GM18519 (cell line): ENCODE measurements at regions not wholly inside any gene's neighbourhood (a gene's known extent, or its start where the extent isn't known, plus 50 kb on each side); places are given as distances from the start of the nearest gene placed in this dataset.

ENCODE experiments used
- ATAC-seq: cut with Tn5 transposase; IDR thresholded peaks from one replicate; pipeline ENCODE4 v1.9.1; 2021; ENCODE audit warnings: mild to moderate bottlenecking, moderate library complexity; ENCODE audit not compliant: unreplicated experiment, low FRiP score

DNA sequence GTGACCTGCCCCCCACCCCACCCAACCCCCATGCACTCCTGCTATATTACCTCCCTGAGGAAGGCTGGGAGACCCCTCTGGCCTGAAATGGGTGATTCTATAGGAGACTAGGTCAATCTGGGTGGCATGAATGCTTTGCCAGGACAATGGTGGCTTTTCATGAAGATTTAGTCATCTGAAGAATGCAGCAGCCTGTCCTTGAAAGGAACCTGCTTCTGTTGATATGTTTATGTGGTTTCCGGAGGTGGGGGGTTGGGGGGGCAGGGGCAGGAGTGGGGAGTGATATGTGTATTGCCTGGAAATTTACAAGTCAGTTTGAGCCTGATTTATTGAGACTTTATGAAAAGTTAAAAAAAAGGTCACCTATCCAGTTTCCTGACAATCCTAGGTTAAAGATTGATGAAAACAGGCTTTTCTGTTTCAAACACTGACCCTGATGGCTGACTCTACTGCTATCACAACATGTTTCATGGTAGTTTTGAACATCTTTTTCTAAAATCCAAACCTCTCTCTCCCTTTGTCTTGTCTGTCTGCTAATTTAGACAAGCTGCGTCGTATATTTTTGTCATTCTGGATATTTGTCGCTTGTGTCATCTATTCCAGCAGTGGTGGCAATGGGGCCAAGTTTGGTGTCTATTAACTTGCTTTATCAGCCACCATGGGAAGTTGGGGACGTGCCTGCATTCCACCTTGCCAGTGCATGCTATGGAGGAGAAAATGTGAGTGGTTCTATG lies 153.7 kb upstream of the EGFLAM start:
- ATAC-seq = no peak

DNA sequence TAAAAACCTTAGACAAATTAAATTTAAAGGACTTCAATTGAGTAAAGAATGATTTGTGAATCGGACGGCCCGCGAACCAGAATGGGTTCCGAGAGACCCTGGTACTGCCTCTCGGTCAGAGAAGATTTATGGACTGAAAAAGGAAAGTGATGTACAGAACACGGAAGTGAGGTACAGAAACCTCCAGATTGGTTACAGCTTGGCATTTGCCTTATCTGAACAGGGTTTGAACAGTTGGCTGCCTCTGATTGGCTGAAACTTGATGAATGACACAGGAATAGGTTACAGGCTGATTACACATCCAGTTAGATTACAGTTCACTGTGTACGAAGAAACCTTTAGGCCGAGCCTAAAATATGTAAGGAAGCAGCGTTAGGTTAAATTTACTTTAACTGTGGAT lies 156.5 kb upstream of the EGFLAM start:
- ATAC-seq = no peak

DNA sequence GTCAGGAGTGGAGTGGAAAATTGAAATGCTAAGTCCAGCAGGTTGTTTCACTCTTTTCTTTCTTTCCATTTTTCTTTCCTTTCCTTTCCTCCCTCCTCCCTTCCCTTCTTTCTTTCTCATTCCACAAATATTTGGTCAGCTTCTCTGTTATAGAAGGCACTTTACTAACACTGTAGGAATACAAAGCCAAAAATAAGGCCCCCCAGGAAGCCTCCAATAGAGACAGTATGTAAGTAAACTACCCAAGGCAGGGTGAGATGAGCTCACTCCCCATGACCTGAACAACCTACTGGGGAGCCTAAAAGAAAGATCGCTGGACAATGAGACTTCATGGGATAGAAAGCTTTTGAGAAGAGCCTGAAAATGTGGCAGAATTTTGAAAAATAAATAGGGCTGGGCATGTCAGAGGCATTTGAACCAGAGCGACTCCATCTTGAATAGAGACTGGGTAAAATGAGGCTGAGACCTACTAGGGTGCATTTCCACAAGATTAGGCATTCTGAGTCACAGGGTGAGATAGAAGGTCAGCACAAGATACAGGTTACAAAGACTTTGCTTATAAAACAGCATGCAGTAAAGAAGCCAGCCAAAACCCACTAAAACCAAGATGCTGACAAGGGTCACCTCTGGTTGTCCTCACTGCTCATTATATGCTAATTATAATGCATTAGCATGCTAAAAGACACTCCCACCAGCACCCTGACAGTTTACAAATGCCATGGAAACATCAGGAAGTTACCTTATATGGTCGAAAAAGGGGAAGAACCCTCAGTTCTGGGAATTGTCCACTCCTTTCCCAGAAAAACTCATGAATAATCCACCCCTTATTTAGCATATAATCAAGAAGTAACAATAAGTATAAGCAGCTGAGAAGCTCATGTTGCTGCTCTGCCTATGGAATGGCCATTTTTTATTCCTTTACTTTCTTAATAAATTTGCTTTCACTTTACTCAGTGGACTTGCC lies 158.9 kb upstream of the EGFLAM start:
- no peak for ATAC-seq

DNA sequence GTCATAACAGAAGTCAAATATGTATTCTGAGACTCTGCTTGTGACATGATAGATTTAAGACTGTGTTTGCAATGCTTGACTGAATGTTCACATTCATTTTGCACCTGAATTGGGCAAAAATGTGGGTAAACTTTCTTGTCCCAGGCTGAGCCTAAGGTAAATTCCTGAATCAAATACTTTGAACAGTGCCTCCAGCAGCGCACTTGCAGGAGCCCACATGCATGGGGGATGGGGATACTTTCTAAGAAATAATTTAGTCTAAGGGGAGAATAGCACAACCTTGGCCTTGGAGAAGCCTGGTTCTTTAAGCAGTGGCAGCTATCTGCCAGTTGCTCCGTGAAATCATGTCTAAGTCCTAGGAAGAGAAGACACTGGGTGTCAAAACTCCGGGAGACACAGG lies 163.5 kb upstream of the EGFLAM start:
- no peak for ATAC-seq

DNA sequence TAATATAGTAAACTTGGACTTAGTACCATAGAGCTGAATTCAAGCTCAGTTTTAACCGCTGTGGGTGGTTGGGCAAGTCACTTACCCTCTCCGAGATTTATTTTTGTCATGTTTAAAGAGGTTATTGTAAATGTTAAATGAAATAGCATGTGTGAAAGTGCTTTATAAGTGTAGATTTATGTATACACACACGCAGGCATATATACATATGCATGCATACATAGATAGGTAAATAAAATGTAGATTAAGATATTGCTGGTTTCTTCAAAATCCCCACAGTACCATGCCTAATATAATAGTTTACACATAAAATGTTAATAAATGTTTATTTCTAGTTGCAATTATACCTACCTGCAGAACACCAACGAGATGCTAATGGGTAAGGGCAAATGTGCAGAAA lies 164.5 kb upstream of the EGFLAM start:
- no peak for ATAC-seq

DNA sequence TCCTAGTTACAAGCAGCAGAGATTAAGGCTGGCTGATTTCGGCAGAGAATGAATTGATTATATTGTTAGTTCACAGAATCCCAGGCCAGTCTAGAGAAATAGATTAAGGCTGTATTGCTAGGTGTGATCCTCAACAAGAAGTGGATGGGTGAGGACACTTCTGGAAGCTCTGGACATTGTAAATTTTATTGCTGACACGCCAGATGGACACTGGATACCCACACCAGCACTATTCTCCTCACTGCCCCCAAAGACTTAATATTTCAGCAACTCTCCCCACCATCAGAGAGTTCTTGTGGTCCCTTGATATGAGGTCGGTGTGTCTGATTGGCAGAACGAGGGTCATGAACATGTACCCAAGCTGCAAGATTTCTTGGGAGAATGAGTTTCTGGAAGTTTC lies 171.6 kb upstream of the EGFLAM start:
- ATAC-seq = no peak

DNA sequence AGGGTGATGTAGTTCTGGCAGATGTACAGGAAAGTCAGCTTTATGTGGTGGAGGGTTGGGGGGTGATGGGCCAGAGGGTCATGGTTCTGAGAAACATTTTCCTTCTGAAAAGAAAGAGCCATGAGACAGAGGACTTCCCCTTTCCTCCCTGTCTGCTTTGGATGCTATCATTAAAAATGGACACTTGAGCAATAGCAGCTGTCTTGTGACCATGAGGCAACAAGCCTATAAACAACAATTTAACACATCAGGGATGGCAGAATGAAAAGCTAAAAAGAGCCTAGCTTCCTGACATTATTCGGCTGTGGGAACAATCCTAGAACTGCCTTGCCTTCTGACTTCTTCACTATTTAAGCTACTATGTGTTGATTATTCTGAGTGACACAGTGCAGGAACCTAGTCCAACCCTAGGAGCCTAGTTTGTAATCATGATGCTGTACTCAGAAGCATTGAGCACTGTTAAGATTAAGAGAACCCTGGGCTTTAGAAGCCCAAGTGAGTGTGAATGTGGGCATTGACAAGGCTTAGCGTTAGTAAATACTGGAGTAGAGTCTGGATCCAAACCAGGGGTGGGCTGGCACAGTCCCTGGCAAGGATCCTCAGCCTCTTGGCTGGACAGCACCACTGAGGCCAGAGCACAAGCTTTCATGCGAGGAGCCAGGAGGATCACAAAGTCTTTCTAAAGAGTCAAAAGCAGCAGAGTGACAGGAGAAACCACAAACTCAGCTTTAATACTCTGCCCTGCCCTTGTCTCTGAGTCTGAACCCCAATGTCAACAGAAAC lies 178.5 kb upstream of the EGFLAM start:
- ATAC-seq = no peak

DNA sequence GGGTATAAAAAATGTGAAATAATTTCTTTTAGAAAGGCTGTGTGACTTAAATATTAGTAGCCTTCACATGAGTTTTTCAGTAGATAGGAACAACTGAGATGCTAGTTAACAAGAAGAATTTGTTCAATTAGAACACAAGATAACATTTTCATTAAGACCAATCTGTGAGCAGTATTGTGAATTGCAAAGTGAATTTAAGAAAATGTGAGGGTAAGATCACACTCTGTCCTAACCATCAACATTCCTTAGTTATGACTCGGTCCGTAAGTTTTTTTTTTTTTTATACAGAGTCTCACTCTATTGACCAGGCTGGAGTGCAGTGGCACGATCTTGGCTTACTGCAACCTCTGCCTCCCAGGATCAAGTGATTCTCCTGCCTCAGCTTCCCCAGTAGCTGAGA lies 180.2 kb upstream of the EGFLAM start:
- no peak for ATAC-seq

DNA sequence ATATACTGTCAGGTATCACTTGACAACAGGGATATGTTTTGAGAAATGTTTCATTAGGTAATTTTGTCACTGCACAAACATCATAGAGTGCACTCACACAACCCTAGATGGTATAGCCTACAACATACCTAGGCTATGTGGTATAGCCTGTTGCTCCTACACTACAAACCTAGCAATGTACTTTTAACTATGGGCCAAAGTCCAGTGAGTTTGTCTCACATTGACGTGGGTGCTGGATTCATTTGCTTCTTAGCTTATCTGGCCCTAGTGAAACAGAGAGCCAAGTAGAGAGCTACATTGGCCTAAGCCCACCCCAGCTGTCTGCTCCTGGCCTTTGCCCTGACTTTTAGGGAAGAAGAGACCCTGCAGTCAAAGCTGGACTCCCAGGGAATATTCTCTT lies 180.7 kb upstream of the EGFLAM start:
- no peak for ATAC-seq

DNA sequence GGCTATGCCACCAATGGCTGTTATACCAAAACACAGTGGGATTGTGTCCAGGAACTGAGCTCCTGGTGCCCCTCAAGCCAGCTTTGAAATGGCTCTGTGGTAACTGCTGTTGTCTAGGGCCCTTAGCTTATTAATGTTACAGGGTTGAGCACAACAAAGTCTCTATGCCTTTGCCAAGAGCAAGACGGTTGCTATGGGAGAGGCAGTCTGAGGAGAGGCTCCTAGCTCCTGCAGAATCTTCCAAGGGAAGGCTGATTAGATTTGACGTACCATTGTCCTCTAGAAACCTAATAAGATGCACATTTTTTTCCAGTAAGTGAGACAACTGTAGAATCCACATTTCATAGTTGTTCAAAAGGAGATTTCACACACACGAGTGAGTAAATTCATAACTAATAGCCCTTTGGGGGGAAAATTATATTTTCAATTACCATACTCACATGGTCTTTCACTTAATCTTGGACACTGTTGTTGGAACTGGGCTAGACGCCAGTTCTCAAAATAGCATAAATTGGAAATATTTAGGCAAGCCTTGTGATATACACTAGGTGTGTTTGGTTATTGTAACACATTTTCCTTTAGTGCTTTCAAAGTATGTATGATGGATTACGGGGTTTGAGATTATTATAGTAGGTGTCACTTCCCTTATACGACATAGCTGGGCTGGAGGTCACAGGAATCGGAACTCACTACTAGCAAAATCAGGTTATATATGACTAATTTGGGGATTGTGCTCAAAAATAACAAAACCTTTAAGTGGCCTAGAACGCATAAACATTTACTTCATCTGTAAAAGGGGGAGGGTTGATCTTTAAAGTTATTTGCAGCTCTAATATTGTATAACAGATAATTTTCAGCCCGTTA lies 186.3 kb upstream of the EGFLAM start:
- ATAC-seq = no peak

DNA sequence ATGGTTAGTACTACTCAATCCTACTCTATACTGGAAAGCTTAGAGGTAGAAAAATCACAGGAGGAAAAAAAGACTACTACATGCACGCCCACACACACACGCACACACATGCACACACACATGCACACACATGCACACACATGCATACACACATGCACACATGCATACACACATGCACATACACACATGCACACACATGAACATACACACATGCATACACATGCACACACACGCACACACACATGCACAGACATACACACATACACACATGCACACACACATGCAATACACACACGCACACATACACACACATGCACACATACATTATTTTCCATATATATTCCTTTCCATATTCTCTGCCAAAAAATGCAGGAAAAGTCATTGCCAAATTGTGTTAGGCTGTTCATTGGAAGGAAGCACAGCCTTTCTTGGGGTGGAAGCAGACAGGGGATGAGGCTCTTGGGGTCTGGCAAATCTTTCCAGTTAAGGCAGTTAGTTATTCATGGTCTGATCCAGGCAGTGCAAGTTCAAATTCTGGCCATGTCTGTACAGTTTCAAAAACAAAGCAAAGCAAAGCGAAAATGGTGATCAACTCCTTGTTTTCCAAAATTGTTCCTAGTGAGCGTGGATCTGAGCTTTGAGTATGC lies 187.9 kb upstream of the EGFLAM start:
- no peak for ATAC-seq

DNA sequence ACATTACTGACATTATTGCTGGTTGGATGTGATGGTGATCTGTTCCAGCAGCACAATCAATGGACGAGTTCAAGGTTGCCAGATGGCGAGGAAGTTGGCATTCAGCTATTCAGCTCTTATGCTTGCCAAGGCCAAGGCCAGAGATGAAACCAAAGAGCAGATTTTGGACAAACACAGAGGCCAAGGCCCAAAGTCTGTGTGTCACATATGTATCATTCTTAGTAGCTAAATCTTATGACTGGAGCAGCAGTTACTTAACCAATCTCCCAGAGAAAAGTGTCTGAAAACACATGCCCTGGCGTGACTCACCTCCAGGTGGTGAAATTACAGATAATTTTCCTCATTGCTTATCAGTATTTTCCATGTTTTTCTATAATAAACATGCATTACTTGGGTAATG lies 189.0 kb upstream of the EGFLAM start:
- no peak for ATAC-seq

DNA sequence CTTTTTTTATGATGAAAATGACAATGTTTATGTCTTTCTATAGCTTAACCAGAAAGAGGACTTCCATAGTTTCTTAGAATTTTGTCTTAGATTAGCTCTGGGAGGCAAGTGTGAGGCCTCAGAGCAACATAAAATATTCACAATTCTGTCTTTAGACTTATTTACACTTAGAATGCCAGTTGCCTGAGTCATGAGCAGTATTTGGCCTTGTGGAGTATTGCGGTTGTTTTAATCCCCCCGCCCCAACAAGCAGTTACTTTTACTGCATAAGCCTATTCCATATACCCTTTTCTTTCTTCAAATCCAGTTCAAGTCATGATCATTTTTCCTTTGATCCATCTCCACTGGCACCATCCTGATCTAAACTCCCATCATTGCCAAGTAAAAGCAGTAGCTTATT lies 198.0 kb upstream of the EGFLAM start:
- no peak for ATAC-seq

DNA sequence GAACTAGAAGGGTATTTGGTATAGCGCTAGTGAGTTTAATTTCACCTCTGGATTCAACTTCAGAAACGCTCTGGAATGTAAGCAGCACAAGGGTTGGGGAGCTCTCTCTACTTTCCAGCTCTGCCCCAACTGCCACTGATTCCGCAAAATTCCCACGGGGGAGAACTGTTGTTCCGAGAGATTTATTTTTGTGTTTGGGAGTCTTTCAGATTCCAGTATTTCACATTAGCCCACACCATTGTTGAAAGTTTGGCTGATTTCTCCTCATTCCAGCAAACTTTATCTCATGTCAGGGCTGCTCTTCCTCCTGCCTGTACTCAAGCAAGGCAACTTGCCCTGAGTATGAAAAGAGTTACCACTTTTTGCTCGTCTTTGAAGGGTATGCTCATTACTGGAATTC lies 198.5 kb upstream of the EGFLAM start:
- no peak for ATAC-seq

DNA sequence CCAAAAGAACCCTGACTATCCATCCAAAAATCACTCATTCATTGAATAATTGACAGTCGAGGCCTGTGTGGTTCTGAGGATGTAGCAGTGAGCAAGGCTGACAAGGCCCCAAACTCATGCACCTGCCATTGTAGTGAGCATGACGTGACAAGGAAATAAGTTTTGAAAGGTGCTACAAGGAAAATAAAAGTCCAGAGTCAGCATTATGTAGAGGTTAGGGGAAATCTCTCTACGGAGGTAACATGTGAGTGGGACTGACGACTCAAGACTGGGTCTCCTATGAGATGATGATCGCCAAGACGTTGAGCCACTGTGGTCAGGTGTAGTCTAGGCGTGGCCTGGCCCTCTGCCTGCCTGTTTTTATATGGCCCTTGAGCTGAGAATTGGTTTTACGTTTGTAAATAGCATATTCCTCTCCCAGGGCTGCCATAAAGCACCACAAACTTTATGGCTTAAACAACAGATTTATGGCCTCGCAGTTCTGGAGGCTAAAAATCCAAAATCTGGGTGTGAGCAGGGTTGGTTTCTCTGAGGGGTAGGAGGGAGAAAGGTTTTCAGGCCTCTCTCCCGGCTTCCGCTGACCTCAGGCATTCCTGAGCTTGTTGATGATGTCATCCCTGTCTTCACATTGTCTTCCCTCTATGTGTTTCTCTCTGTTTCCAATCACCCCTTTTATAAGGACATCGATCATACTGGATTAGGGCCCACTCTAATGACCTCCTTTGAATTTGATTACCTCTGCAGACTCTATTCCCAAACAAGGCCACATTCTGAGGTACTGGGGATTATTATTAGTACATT lies 206.4 kb upstream of the EGFLAM start:
- ATAC-seq = no peak

DNA sequence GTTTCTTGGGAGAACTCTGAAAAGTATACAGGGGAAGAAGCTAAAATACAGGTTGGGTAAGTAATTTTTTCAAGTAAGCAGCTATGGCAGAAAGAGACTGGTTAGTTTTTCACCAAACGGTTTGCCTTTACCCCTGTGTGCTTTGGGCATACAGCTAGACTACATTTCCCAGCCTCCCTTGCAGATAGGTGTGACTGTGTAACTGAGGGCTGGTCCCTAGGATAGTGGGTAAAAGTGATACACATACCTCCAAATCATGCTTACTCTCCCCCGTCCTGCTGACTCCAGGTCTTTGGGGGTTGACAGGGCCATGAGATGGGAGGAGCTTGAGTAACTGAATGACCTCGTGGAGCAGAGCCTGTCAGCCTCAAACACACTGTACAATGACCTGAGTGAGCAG lies 208.6 kb upstream of the GDNF start:
- ATAC-seq = no peak

DNA sequence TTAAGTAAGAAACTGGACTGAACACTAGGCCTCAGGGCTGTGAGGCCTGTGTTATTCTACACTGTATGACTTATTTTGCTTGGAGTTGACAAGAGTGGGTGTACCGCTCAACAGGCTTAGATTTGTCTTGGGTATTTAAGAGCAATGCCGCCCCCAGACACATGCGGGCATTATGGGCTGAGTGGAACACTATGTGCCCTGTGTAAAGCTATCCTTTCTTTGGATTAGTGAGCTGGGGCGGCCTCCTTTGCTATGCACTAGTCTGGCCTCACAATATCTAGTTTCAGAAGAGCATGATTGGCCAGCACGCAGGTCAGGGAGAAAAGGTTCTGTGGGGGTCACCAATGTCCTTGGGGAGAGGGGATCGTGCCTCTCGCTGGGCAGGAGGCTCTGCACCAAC lies 206.3 kb upstream of the GDNF start:
- ATAC-seq = no peak

DNA sequence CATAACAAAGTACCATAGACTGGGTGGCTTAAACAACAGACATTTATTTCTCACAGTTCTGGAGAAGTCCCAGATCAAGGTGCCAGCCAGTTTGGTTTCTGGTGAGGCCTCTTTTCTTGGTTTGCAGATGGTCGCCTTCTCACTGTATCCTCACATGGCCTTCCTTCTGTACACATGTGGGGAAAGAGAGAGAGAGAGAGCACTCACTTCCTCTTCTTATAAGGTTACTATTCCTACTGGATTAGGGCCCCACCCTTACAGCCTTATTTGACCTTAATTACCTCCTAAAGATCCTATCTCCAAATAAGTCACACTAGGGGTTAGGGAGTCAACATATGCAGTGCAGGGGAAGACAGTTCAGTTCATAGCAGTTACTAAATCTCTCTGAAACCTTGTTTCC lies 205.6 kb upstream of the GDNF start:
- ATAC-seq = no peak

DNA sequence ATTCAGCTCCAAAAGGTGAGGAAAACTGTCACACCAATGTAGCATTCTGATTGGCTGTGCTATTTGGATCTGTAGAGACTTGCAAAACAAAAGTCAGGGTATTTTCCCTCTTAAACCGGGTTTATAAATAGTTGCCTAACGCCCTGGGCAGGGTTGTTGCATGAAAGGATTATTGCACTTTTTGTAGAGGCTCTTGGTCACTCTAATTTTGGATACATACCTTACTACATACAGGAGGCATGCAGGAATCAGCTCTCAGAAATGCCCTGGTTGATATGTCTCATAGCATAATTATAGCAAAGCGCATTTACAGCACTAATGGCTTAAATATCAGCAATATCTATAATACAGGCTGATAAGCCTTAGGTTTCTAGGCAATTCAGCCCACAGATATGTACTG lies 200.0 kb upstream of the GDNF start:
- no peak for ATAC-seq
